C4-2B (cell line): ENCODE measurements at regions not wholly inside any gene's neighbourhood (a gene's known extent, or its start where the extent isn't known, plus 50 kb on each side); places are given as distances from the start of the nearest gene placed in this dataset.
"Not testable (repeated sequence)": the region's sequence is repeated elsewhere in the genome, so short reads cannot be mapped to it uniquely, and the experiment has no call there.

ENCODE experiments used
- ZFX ChIP-seq: fragments of 450-650 bp; IDR thresholded peaks from 2 replicates; pipeline ENCODE4 v1.6.1; 2017
- TF ChIP-seq, protein P1 (sequence below): fragments of 450-650 bp; conservative IDR thresholded peaks from 2 replicates; pipeline ENCODE4 v1.5.1; 2017; ENCODE audit warnings: mild to moderate bottlenecking

DNA sequence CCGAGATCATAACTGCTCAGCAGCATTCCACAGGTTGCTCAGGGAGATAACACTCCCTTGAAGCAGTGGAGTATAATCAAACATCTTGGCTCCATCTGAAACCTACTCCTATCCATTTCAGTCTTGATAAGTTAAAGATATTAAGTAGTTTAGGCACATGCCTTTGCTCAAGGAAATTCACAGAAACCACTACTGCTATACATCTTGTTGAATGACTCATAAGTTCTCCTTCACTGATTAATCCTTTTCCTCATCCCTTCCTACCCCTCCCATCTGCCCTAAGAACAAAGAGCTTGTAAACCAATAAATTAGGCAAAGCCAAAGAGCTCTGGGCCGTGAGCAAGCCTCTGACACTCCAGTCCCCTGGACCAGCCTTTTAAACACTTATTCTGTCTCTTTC lies 196.5 kb upstream of the SSTR1 start:
- TF ChIP-seq, protein P1, sequence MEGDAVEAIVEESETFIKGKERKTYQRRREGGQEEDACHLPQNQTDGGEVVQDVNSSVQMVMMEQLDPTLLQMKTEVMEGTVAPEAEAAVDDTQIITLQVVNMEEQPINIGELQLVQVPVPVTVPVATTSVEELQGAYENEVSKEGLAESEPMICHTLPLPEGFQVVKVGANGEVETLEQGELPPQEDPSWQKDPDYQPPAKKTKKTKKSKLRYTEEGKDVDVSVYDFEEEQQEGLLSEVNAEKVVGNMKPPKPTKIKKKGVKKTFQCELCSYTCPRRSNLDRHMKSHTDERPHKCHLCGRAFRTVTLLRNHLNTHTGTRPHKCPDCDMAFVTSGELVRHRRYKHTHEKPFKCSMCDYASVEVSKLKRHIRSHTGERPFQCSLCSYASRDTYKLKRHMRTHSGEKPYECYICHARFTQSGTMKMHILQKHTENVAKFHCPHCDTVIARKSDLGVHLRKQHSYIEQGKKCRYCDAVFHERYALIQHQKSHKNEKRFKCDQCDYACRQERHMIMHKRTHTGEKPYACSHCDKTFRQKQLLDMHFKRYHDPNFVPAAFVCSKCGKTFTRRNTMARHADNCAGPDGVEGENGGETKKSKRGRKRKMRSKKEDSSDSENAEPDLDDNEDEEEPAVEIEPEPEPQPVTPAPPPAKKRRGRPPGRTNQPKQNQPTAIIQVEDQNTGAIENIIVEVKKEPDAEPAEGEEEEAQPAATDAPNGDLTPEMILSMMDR: not testable (repeated sequence)
- TF ChIP-seq ZFX: not testable (repeated sequence)
